ENCODE measurements at regions not wholly inside any gene's neighbourhood (a gene's known extent, or its start where the extent isn't known, plus 50 kb on each side); places are given as distances from the start of the nearest gene placed in this dataset.

DNA sequence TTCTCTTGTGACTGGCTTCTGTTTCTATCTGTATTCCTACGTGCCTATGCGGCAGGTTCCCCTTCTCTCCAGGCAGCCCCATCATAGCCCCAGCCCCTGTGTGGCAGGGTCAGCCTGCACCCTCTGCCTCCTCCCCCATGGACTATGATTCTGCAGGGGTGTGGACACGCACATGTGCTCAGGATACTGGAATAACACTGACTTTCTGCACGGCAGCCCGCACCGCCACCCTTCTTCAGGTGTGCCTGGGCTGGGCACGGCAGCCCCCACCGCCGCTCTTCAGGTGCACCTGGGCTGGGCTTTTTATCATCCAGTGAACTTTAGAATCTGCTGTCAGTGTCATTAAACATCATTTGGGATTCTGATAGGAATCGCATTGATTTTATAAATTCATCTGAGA, 202.6 kb upstream of the PPP2R2D start:
- Histone ChIP-seq H3K36me3 (no peaks in the 10 kb centered on the region), H3K27ac (no peak overlapping the region), H3K4me1 (no peaks in the 10 kb centered on the region), H3K27me3 (no peaks in the 10 kb centered on the region), H3K4me3 (no peak overlapping the region), H3K9me3 (no peaks in the 10 kb centered on the region)
- DNase-seq (ENCODE audit: low spot score in 2 of 2) = no peak
- WGBS, 2 donors = 90 to 94% methylated on average over 10 of the region's 10 CpGs
- no peak for TF ChIP-seq EP300 (IDR thresholded peaks at IDR 0.05)

DNA sequence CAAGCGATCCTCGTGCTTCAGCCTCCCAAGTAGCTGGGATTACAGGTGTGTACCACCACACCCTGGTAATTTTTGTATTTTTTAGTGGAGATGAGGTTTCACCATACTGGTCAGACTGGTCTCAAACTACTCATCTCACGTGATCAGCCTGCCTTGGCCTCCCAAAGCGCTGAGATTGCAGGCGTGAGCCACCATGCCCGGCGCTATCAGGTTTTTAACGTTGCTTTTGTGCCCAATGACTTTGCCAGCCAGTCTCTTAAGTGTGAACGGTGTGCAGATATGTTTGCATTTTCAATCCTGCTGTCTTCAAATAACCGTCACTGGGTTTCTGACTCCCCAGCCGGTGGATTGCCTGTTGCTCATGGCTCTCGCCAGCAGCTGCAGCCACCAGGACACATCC, 201.8 kb upstream of the PPP2R2D start:
- Histone ChIP-seq H3K27me3 (no peaks in the 10 kb centered on the region), H3K27ac (no peak overlapping the region), H3K36me3 (no peaks in the 10 kb centered on the region), H3K4me3 (no peak overlapping the region), H3K9me3 (peaks cover 0 to under 1% (median 0%) of the 10 kb centered on the region in 4 donors), H3K4me1 (no peaks in the 10 kb centered on the region)
- TF ChIP-seq POLR2A (IDR thresholded peaks at IDR 0.05) (no peak), EP300 (IDR thresholded peaks at IDR 0.05) (no peak)
- TF ChIP-seq, protein P1, sequence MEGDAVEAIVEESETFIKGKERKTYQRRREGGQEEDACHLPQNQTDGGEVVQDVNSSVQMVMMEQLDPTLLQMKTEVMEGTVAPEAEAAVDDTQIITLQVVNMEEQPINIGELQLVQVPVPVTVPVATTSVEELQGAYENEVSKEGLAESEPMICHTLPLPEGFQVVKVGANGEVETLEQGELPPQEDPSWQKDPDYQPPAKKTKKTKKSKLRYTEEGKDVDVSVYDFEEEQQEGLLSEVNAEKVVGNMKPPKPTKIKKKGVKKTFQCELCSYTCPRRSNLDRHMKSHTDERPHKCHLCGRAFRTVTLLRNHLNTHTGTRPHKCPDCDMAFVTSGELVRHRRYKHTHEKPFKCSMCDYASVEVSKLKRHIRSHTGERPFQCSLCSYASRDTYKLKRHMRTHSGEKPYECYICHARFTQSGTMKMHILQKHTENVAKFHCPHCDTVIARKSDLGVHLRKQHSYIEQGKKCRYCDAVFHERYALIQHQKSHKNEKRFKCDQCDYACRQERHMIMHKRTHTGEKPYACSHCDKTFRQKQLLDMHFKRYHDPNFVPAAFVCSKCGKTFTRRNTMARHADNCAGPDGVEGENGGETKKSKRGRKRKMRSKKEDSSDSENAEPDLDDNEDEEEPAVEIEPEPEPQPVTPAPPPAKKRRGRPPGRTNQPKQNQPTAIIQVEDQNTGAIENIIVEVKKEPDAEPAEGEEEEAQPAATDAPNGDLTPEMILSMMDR (IDR thresholded peaks at IDR 0.05) = no peak
- no peak for DNase-seq (ENCODE audit: low spot score in 2 of 2)
- 86 to 87% methylated on average over 12 of the region's 12 CpGs for WGBS, 2 donors

DNA sequence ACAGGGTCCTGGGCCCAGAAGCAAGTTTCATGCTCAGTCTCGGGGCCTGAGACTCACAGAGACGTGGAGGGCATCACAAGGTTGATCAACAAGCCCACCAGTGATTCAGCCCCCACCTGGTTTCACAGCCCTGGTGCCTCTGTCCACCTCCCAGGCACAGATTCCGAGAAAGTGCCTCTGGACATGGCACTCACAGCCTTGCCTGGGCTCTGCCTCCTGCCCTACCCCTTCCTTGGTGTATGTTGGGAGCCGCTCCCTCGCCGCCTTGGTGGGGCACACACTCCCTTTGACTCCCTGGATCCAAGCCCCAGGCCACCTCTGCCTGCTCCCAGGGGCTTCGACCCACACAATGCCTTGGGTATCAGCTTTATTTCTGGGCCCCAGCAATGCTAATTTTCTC, 200.8 kb upstream of the PPP2R2D start:
- Histone ChIP-seq H3K4me1 (no peaks in the 10 kb centered on the region), H3K27me3 (no peaks in the 10 kb centered on the region), H3K36me3 (no peaks in the 10 kb centered on the region), H3K27ac (no peak overlapping the region), H3K4me3 (no peak overlapping the region), H3K9me3 (peaks cover 0 to 5% (median 0%) of the 10 kb centered on the region in 4 donors)
- TF ChIP-seq, protein P1 (IDR thresholded peaks at IDR 0.05) = no peak
- TF ChIP-seq EP300 (IDR thresholded peaks at IDR 0.05) (no peak), POLR2A (IDR thresholded peaks at IDR 0.05) (no peak)
- 75 to 82% methylated on average over 7 of the region's 7 CpGs for WGBS, 2 donors
- no peak for DNase-seq (ENCODE audit: low spot score in 2 of 2)

DNA sequence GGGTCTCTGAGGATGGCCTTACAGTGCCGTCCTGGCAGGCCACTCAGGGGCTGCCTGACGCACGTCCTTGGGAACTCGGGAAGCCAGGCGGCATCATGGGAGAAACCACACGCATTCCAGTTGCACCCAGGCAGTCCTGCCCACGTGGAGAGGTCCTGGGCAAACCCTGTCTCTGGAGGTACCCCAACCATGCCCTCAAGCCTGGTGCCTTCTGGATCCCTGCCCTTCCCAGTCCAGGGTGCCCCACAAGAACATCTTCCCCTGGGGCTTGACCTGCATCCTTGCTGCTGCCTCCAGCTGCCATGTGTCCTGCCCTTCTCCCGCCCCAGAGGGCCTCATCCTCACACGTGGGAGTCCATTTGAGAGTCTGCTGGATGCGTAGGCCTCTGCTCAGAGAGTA, 200.3 kb upstream of the PPP2R2D start:
- TF ChIP-seq POLR2A (IDR thresholded peaks at IDR 0.05) (no peak), EP300 (IDR thresholded peaks at IDR 0.05) (no peak)
- TF ChIP-seq, protein P1 (IDR thresholded peaks at IDR 0.05) = no peak
- Histone ChIP-seq H3K4me3 (no peak overlapping the region), H3K4me1 (no peaks in the 10 kb centered on the region), H3K27ac (no peak overlapping the region), H3K36me3 (no peaks in the 10 kb centered on the region), H3K27me3 (no peaks in the 10 kb centered on the region), H3K9me3 (peaks cover 0 to 5% (median 0%) of the 10 kb centered on the region in 4 donors)
- no peak for DNase-seq (ENCODE audit: low spot score in 2 of 2)
- 76 to 79% methylated on average over 10 of the region's 10 CpGs for WGBS, 2 donors

DNA sequence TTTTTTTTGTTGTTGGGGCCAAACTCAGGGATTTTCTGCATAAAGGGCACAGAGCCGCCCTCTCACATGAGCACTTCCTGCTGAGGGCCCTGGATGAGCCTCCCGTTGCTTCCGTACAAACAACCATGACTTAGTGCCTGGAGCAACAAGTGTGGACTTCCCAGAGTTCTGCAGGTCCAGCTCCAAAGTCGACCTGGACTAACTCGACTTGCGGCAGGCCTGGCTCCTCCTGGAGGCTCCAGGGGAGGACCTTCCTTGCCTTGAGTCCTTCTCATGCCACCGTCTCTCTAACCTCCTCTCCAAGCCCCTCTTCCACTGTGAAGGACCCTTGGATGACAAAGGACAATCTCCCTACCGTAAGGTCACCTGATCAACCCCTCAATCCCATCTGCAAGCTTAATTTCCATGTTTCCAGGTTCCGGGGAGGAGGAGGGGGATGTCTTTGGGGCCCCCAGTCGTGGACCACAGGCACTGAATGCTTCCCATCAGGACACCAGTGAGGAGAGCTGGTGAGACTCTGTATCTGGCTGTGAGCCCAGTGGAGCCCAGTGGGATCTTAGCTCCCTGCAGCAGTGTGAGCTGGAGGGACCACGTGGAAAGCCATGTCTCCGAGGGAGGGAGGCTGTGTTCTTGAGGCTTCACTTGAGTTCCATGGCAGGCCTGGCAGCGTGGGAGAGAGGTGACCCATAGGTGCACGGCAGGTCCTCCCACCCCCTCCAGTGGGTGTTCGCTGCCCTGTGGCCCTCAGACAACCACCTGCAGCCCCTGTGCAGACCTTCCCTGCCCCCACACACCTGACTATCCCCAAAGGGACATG, 199.5 kb upstream of the PPP2R2D start:
- no peaks in the 10 kb centered on the region for H3K27me3 ChIP-seq
- TF ChIP-seq, protein P1 (IDR thresholded peaks at IDR 0.05) = no peak
- TF ChIP-seq POLR2A (IDR thresholded peaks at IDR 0.05) = no peak
- no peak for TF ChIP-seq EP300 (IDR thresholded peaks at IDR 0.05)
- H3K4me3 ChIP-seq = no peak overlapping the region
- H3K36me3 ChIP-seq = no peaks in the 10 kb centered on the region
- no peaks in the 10 kb centered on the region for H3K4me1 ChIP-seq
- DNase-seq (ENCODE audit: low spot score in 2 of 2) = no peak
- WGBS, 2 donors = 72 to 76% methylated on average over 14 to 15 of the region's 15 CpGs
- H3K27ac ChIP-seq = no peak overlapping the region
- H3K9me3 ChIP-seq = peaks cover 0 to 8% (median 0%) of the 10 kb centered on the region in 4 donors
